Loucy (cell line): ENCODE measurements at regions not wholly inside any gene's neighbourhood (a gene's known extent, or its start where the extent isn't known, plus 50 kb on each side); places are given as distances from the start of the nearest gene placed in this dataset.

ENCODE experiments used
- EZH2phosphoT487 ChIP-seq: fragments of 200-600 bp; IDR thresholded peaks from 2 replicates; pipeline ENCODE4 v1.6.1; 2018; ENCODE audit warnings: antibody characterized with exemption, mild to moderate bottlenecking, moderate library complexity, borderline replicate concordance
- TF ChIP-seq, protein P1 (sequence below): fragments of 200-600 bp; sonication (generic); conservative IDR thresholded peaks from 2 replicates; pipeline ENCODE4 v1.5.1; 2014; ENCODE audit warnings: mild to moderate bottlenecking, antibody characterized with exemption, low read length

- TF ChIP-seq, protein P1, sequence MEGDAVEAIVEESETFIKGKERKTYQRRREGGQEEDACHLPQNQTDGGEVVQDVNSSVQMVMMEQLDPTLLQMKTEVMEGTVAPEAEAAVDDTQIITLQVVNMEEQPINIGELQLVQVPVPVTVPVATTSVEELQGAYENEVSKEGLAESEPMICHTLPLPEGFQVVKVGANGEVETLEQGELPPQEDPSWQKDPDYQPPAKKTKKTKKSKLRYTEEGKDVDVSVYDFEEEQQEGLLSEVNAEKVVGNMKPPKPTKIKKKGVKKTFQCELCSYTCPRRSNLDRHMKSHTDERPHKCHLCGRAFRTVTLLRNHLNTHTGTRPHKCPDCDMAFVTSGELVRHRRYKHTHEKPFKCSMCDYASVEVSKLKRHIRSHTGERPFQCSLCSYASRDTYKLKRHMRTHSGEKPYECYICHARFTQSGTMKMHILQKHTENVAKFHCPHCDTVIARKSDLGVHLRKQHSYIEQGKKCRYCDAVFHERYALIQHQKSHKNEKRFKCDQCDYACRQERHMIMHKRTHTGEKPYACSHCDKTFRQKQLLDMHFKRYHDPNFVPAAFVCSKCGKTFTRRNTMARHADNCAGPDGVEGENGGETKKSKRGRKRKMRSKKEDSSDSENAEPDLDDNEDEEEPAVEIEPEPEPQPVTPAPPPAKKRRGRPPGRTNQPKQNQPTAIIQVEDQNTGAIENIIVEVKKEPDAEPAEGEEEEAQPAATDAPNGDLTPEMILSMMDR = no peak
- TF ChIP-seq EZH2phosphoT487 = no peak
Observed at GRCh38 chr14:40903709-40904108, 703.0 kb upstream of the LRFN5 start.
